Kidney (tissue), 13 donors: ENCODE measurements at regions not wholly inside any gene's neighbourhood (a gene's known extent, or its start where the extent isn't known, plus 50 kb on each side); places are given as distances from the start of the nearest gene placed in this dataset.

Source experiments
- DNase-seq, 5 donors: peaks; one replicate each; pipeline ENCODE4 v3.0.0-alpha.2; 2013 to 2020
- FAIRE-seq: peaks from 2 replicates; lab custom pipeline; 2012; peaks lifted over from hg19 to GRCh38; lab: Jason Lieb, UNC
- H3K27ac ChIP-seq, 2 donors: one replicate each; pipeline ENCODE4 v1.7.0; 2013; ENCODE audit warnings: low read depth in 2 of 2, low read length in 2 of 2, inconsistent platforms in 1 of 2
- H3K27me3 ChIP-seq: one replicate; pipeline ENCODE4 v1.7.1; 2013; ENCODE audit warnings: low read length, inconsistent platforms; ENCODE audit not compliant: control insufficient read depth, insufficient read depth
- H3K36me3 ChIP-seq, 3 donors: one replicate each; pipeline versions ENCODE4 v1.7.0 to v1.7.1; 2013; ENCODE audit warnings: low read length in 3 of 3, control low read depth in 1 of 3, inconsistent platforms in 1 of 3; ENCODE audit not compliant: insufficient read depth in 3 of 3, control insufficient read depth in 2 of 3
- H3K4me1 ChIP-seq, 3 donors: one replicate each; pipeline versions ENCODE4 v1.7.0 to v1.7.1; 2013; ENCODE audit warnings: low read length in 3 of 3, inconsistent platforms in 1 of 3, low read depth in 1 of 3; ENCODE audit not compliant: control insufficient read depth in 2 of 3, insufficient read depth in 2 of 3
- H3K4me3 ChIP-seq, 3 donors: one replicate each; pipeline versions ENCODE4 v1.7.0 to v1.8.1; 2013; ENCODE audit warnings: low read length in 3 of 3, control low read depth in 1 of 3, inconsistent platforms in 1 of 3
- H3K9ac ChIP-seq, 3 donors: one replicate each; pipeline versions ENCODE4 v1.7.0 to v1.7.1; 2013; ENCODE audit warnings: low read length in 3 of 3, control low read depth in 1 of 3, inconsistent platforms in 1 of 3
- H3K9me3 ChIP-seq, 3 donors: one replicate each; pipeline versions ENCODE4 v1.7.0 to v1.7.1; 2013; ENCODE audit warnings: low read length in 3 of 3, control low read depth in 1 of 3, inconsistent platforms in 1 of 3; ENCODE audit not compliant: control insufficient read depth in 2 of 3, insufficient read depth in 1 of 3
- CTCF ChIP-seq: IDR thresholded peaks from 3 replicates; pipeline ENCODE4 v1.5.1; 2012; ENCODE audit warnings: mild to moderate bottlenecking, moderate library complexity, borderline replicate concordance; ENCODE audit not compliant: insufficient read depth; ENCODE audit errors: extremely low read depth
- intact Hi-C: fragments of 100-400 bp; cut with DNase I; formaldehyde crosslinking; loops from one replicate; pipeline ENCODE4 v1.11.1; 2022
- donor health status: control.
- donor health status: control.
- donor health status: control.
- donor health status: control.
- donor health status: control.
- donor health status: DM: yes; HTN: yes; CAD: no.
- donor health status: Normal renal cell carcinoma (clear cell type).

- DNase-seq = no peak
- intact Hi-C loops = no loop called here
Measured at GRCh38 chr19:30780456-30780855, 408.3 kb downstream of the ZNF536 start.

GRCh38 chr19:30780032-30780431 is 407.8 kb downstream of the ZNF536 start:
- intact Hi-C loops = no loop called here
- H3K4me3 ChIP-seq = no peak overlapping the region
- no peak overlapping the region for H3K9ac ChIP-seq
- H3K36me3 ChIP-seq = no peaks in the 10 kb centered on the region
- TF ChIP-seq CTCF = no peak
- no peaks in the 10 kb centered on the region for H3K9me3 ChIP-seq
- DNase-seq (no peak), FAIRE-seq (no peak)
- no peaks in the 10 kb centered on the region for H3K27me3 ChIP-seq
- no peak overlapping the region for H3K27ac ChIP-seq
- H3K4me1 ChIP-seq = no peaks in the 10 kb centered on the region

More at GRCh38 chr19:30780456-30780855, 408.3 kb downstream of the ZNF536 start:
- no peak for FAIRE-seq
- Histone ChIP-seq H3K36me3 (no peaks in the 10 kb centered on the region), H3K27me3 (no peaks in the 10 kb centered on the region), H3K27ac (no peak overlapping the region), H3K9ac (no peak overlapping the region), H3K9me3 (no peaks in the 10 kb centered on the region), H3K4me3 (no peak overlapping the region), H3K4me1 (no peaks in the 10 kb centered on the region)
- no peak for TF ChIP-seq CTCF

- no peaks in the 10 kb centered on the region for H3K4me1 ChIP-seq
- intact Hi-C loops = no loop called here
- no peak overlapping the region for H3K4me3 ChIP-seq
- no peak overlapping the region for H3K9ac ChIP-seq
- no peak overlapping the region for H3K27ac ChIP-seq
- FAIRE-seq = no peak
- no peaks in the 10 kb centered on the region for H3K9me3 ChIP-seq
- H3K36me3 ChIP-seq = no peaks in the 10 kb centered on the region
- TF ChIP-seq CTCF = no peak
- H3K27me3 ChIP-seq = no peaks in the 10 kb centered on the region
- peak in 2 of 5 donors; percentile 32 to 51 for DNase-seq
Measured at GRCh38 chr19:30778961-30779715, 407.0 kb downstream of the ZNF536 start.
